ENCODE measurements at regions not wholly inside any gene's neighbourhood (a gene's known extent, or its start where the extent isn't known, plus 50 kb on each side); places are given as distances from the start of the nearest gene placed in this dataset.

DNA sequence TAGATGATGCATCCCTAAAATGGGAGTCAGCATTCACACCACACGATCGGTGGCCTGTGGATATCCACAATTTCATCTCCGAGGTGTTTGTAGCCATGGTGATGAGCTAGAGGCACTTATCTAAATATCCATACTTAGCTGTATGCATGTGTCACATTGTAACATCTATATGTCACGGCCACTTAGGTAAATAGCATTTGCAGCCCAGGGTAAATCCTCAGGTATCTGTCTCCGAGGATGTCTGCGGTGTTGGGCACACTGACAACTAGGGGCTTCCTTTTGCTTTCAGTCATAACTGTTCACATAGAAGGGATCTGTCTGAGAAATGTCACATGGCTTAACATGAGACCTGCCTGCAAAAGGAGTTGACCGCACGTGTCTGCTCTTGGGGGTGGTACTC is 455.2 kb upstream of the ZFHX3 start:
- Histone ChIP-seq H3K4me3 (replicated peaks in 1 of 4; ENCODE audit: control extremely low read depth in 1 of 4, insufficient read depth in 1 of 4, low read depth in 3 of 4, low read length in 4 of 4) (no peak overlapping the region), H3K27ac (ENCODE audit: insufficient read depth, low read length) (no peak overlapping the region), H3K9me3 (ENCODE audit: control insufficient read depth, insufficient read depth, low read depth, low read length) (no peaks in the 10 kb centered on the region), H3K4me2 (ENCODE audit: extremely low read depth, insufficient read depth, low read length) (no peak overlapping the region), H3K36me3 (ENCODE audit: control insufficient read depth, insufficient read depth, low read length) (no peaks in the 10 kb centered on the region), H3K79me2 (ENCODE audit: control insufficient read depth, insufficient read depth, low read length) (no peaks in the 10 kb centered on the region), H4K20me1 (ENCODE audit: control insufficient read depth, extremely low read depth, insufficient read depth, low read length) (no peaks in the 10 kb centered on the region), H3K9ac (ENCODE audit: insufficient read depth, low read length) (no peak overlapping the region), H3K27me3 (ENCODE audit: control insufficient read depth, insufficient read depth, low read length) (no peaks in the 10 kb centered on the region), H3K4me1 (ENCODE audit: control insufficient read depth, extremely low read depth, insufficient read depth, low read length) (no peaks in the 10 kb centered on the region), H2AFZ (ENCODE audit: low read length) (no peak overlapping the region)
- DNase-seq (ENCODE audit: low read depth in 2 of 2) = no peak
- no peak for TF ChIP-seq EZH2 (IDR thresholded peaks at IDR 0.05; ENCODE audit: low read length, missing control alignments)
- TF ChIP-seq, protein P1, sequence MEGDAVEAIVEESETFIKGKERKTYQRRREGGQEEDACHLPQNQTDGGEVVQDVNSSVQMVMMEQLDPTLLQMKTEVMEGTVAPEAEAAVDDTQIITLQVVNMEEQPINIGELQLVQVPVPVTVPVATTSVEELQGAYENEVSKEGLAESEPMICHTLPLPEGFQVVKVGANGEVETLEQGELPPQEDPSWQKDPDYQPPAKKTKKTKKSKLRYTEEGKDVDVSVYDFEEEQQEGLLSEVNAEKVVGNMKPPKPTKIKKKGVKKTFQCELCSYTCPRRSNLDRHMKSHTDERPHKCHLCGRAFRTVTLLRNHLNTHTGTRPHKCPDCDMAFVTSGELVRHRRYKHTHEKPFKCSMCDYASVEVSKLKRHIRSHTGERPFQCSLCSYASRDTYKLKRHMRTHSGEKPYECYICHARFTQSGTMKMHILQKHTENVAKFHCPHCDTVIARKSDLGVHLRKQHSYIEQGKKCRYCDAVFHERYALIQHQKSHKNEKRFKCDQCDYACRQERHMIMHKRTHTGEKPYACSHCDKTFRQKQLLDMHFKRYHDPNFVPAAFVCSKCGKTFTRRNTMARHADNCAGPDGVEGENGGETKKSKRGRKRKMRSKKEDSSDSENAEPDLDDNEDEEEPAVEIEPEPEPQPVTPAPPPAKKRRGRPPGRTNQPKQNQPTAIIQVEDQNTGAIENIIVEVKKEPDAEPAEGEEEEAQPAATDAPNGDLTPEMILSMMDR (conservative IDR thresholded peaks at IDR 0.05 in 1 of 2, IDR thresholded peaks at IDR 0.05 in 1 of 2; ENCODE audit: low read depth in 1 of 2, low read length in 2 of 2) = no peak

DNA sequence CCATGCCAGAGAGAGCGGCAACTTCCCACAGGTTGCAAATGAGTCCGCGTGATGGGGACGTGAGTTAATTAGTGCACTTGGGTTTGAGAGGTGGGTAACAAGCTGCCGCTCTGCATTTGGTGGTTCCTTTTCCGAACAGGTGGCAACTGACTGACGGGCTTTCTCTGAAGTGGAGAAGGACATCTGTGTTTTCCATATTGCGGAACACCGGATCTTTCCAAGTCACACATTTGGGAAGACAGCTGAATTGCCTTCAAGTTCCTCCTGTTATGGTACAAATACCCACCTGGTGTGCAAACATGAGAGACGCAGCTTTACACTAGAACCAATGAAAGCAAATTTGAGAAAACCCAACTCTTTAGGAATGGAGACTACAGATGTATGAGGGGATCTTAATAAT is 451.3 kb upstream of the ZFHX3 start:
- DNase-seq (ENCODE audit: low read depth in 2 of 2) = no peak
- Histone ChIP-seq H3K27ac (ENCODE audit: insufficient read depth, low read length) (no peak overlapping the region), H3K9ac (ENCODE audit: insufficient read depth, low read length) (no peak overlapping the region), H3K4me3 (replicated peaks in 1 of 4; ENCODE audit: control extremely low read depth in 1 of 4, insufficient read depth in 1 of 4, low read depth in 3 of 4, low read length in 4 of 4) (no peak overlapping the region), H3K27me3 (ENCODE audit: control insufficient read depth, insufficient read depth, low read length) (no peaks in the 10 kb centered on the region), H3K79me2 (ENCODE audit: control insufficient read depth, insufficient read depth, low read length) (no peaks in the 10 kb centered on the region), H4K20me1 (ENCODE audit: control insufficient read depth, extremely low read depth, insufficient read depth, low read length) (no peaks in the 10 kb centered on the region), H2AFZ (ENCODE audit: low read length) (no peak overlapping the region), H3K4me2 (ENCODE audit: extremely low read depth, insufficient read depth, low read length) (no peak overlapping the region), H3K4me1 (ENCODE audit: control insufficient read depth, extremely low read depth, insufficient read depth, low read length) (no peaks in the 10 kb centered on the region), H3K9me3 (ENCODE audit: control insufficient read depth, insufficient read depth, low read depth, low read length) (no peaks in the 10 kb centered on the region), H3K36me3 (ENCODE audit: control insufficient read depth, insufficient read depth, low read length) (no peaks in the 10 kb centered on the region)
- TF ChIP-seq EZH2 (IDR thresholded peaks at IDR 0.05; ENCODE audit: low read length, missing control alignments) = no peak
- TF ChIP-seq, protein P1 (conservative IDR thresholded peaks at IDR 0.05 in 1 of 2, IDR thresholded peaks at IDR 0.05 in 1 of 2; ENCODE audit: low read depth in 1 of 2, low read length in 2 of 2) = no peak

DNA sequence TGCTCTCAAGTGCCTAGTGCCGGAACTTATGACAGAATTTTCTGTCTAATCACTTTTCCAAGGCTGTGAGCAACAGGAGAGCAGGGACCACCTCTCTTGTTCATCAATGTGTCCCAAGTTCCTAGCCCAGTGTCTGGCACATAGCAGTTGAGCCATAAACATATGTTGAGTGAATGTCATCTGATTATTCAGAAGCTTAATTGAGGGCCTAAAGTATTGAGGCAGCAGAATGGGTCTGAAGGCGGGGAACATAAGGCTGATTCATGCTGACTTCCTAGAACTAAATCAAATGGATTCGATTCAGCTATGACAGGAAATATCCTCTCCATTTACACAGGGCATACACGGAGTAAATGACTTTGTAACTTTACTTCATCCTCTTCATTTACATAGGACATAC is 438.0 kb upstream of the ZFHX3 start:
- Histone ChIP-seq H3K27ac (ENCODE audit: insufficient read depth, low read length) (no peak overlapping the region), H3K9me3 (ENCODE audit: control insufficient read depth, insufficient read depth, low read depth, low read length) (no peaks in the 10 kb centered on the region), H4K20me1 (ENCODE audit: control insufficient read depth, extremely low read depth, insufficient read depth, low read length) (no peaks in the 10 kb centered on the region), H3K4me1 (ENCODE audit: control insufficient read depth, extremely low read depth, insufficient read depth, low read length) (no peaks in the 10 kb centered on the region), H3K4me3 (replicated peaks in 1 of 4; ENCODE audit: control extremely low read depth in 1 of 4, insufficient read depth in 1 of 4, low read depth in 3 of 4, low read length in 4 of 4) (no peak overlapping the region), H3K4me2 (ENCODE audit: extremely low read depth, insufficient read depth, low read length) (no peak overlapping the region), H3K79me2 (ENCODE audit: control insufficient read depth, insufficient read depth, low read length) (no peaks in the 10 kb centered on the region), H3K9ac (ENCODE audit: insufficient read depth, low read length) (no peak overlapping the region), H2AFZ (ENCODE audit: low read length) (no peak overlapping the region), H3K36me3 (ENCODE audit: control insufficient read depth, insufficient read depth, low read length) (no peaks in the 10 kb centered on the region), H3K27me3 (ENCODE audit: control insufficient read depth, insufficient read depth, low read length) (no peaks in the 10 kb centered on the region)
- DNase-seq (ENCODE audit: low read depth in 2 of 2) = no peak
- TF ChIP-seq EZH2 (IDR thresholded peaks at IDR 0.05; ENCODE audit: low read length, missing control alignments) = no peak
- TF ChIP-seq, protein P1 (conservative IDR thresholded peaks at IDR 0.05 in 1 of 2, IDR thresholded peaks at IDR 0.05 in 1 of 2; ENCODE audit: low read depth in 1 of 2, low read length in 2 of 2) = no peak

Measured in fibroblast of lung (primary cell).